ACC112 (cell line): ENCODE measurements at regions not wholly inside any gene's neighbourhood (a gene's known extent, or its start where the extent isn't known, plus 50 kb on each side); places are given as distances from the start of the nearest gene placed in this dataset.

Source experiments
- H2AFZ ChIP-seq: fragments of 200-600 bp; sonication (generic); one replicate; pipeline ENCODE4 v1.6.0; 2017; ENCODE audit warnings: antibody characterized with exemption, low read length; ENCODE audit not compliant: unreplicated experiment
- H3K27ac ChIP-seq: fragments of 200-600 bp; sonication (generic); 2 replicates; pipeline ENCODE4 v1.5.1; 2014; ENCODE audit warnings: low read depth, mild to moderate bottlenecking, antibody characterized with exemption, low read length, moderate library complexity
- H3K27me3 ChIP-seq: fragments of 200-600 bp; sonication (generic); 2 replicates; pipeline ENCODE4 v1.6.1; 2014; ENCODE audit warnings: mild to moderate bottlenecking, antibody characterized with exemption, low read length, moderate library complexity, mixed read lengths; ENCODE audit not compliant: insufficient read depth
- H3K36me3 ChIP-seq: fragments of 200-600 bp; sonication (generic); 2 replicates; pipeline ENCODE4 v1.6.1; 2016; ENCODE audit warnings: mild to moderate bottlenecking, antibody characterized with exemption, low read length, moderate library complexity, mixed read lengths; ENCODE audit not compliant: insufficient read depth
- H3K4me1 ChIP-seq: fragments of 200-600 bp; sonication (generic); one replicate; pipeline ENCODE4 v1.6.1; 2016; ENCODE audit warnings: low read length, mixed read lengths; ENCODE audit not compliant: insufficient read depth, unreplicated experiment, control insufficient read depth
- H3K4me3 ChIP-seq: fragments of 200-600 bp; sonication (generic); 2 replicates; pipeline ENCODE4 v1.5.1; 2014; ENCODE audit warnings: mild to moderate bottlenecking, low read depth, low read length
- H3K79me2 ChIP-seq: fragments of 200-600 bp; sonication (generic); one replicate; pipeline ENCODE4 v1.6.0; 2016; ENCODE audit warnings: low read length; ENCODE audit not compliant: control insufficient read depth, unreplicated experiment, insufficient read depth

GRCh38 chr21:16534408-16535101 is 804.8 kb downstream of the USP25 start:
- Histone ChIP-seq H3K4me3 (peak overlapping the region; percentile 87), H3K27me3 (no peaks in the 10 kb centered on the region), H3K79me2 (peaks cover 24% of the 10 kb centered on the region), H2AFZ (peak overlapping the region; percentile 77), H3K27ac (peak overlapping the region; percentile 81), H3K36me3 (peaks cover 2% of the 10 kb centered on the region), H3K4me1 (peaks cover 23% of the 10 kb centered on the region)

GRCh38 chr21:16535102-16535422 is 805.3 kb downstream of the USP25 start:
- peak overlapping the region; percentile 84 for H2AFZ ChIP-seq
- peaks cover 6% of the 10 kb centered on the region for H3K36me3 ChIP-seq
- no peaks in the 10 kb centered on the region for H3K27me3 ChIP-seq
- peak overlapping the region; percentile 81 for H3K27ac ChIP-seq
- peak overlapping the region; percentile 87 for H3K4me3 ChIP-seq
- H3K79me2 ChIP-seq = peaks cover 28% of the 10 kb centered on the region
- peaks cover 25% of the 10 kb centered on the region for H3K4me1 ChIP-seq

- Histone ChIP-seq H3K79me2 (peaks cover 32% of the 10 kb centered on the region), H3K36me3 (peaks cover 9% of the 10 kb centered on the region), H3K27ac (peak overlapping the region; percentile 81), H3K4me1 (peaks cover 25% of the 10 kb centered on the region), H2AFZ (peak overlapping the region; percentile 84), H3K4me3 (peak overlapping the region; percentile 87), H3K27me3 (no peaks in the 10 kb centered on the region)
Measured at GRCh38 chr21:16535626-16536025, 805.8 kb downstream of the USP25 start.

GRCh38 chr21:16536140-16536539 is 806.4 kb downstream of the USP25 start:
- Histone ChIP-seq H3K79me2 (peaks cover 32% of the 10 kb centered on the region), H3K4me3 (peak overlapping the region; percentile 87), H3K27me3 (no peaks in the 10 kb centered on the region), H3K36me3 (peaks cover 12% of the 10 kb centered on the region), H3K4me1 (peaks cover 26% of the 10 kb centered on the region), H3K27ac (peak overlapping the region; percentile 81), H2AFZ (peak overlapping the region; percentile 84)

- Histone ChIP-seq H3K79me2 (peaks cover 32% of the 10 kb centered on the region), H3K27ac (peak overlapping the region; percentile 86), H3K36me3 (peaks cover 13% of the 10 kb centered on the region), H3K4me3 (peak overlapping the region; percentile 87), H2AFZ (peak overlapping the region; percentile 79), H3K4me1 (peaks cover 32% of the 10 kb centered on the region), H3K27me3 (no peaks in the 10 kb centered on the region)
Measured at GRCh38 chr21:16536643-16537434, 807.1 kb downstream of the USP25 start.

DNA sequence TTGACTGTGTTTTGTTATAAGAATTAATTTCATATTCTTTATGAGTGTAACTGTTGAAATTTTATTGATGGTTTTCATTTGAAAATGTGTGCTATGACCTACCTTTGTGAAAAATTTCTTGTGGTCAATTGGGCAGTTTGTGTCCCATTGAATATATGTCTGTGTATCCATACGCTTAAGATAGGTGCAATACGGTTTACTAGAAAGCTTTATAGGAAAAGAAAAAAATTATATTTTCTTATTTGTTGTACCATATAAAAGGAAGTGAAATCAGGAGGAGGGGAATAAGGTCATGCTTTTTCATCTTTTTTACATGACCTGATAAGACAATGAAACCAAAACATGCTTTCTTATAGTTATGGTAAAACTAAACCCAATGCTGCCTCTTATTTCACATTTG is 807.7 kb downstream of the USP25 start:
- peak overlapping the region; percentile 86 for H3K27ac ChIP-seq
- peak overlapping the region; percentile 87 for H3K4me3 ChIP-seq

DNA sequence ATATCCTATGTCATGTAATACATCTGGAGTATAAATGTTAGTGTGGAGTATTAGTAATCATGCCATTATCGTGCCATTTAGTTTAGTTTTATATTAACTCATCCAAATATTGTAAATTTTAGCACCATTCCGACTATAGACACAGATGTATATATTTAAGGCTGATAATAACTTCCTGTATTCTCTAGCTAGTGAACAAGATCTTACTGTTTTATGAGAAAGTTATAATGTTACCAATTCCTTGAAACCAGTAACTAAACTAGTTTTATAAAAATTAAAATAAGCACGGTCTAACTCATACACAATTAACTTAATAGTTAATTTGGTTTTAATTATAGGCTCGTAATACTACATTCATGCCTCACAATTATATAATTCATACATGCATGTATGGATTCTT is 808.6 kb downstream of the USP25 start:
- peak overlapping the region; percentile 87 for H3K4me3 ChIP-seq
- peaks cover 21% of the 10 kb centered on the region for H3K4me1 ChIP-seq
- H2AFZ ChIP-seq = no peak overlapping the region
- H3K79me2 ChIP-seq = peaks cover 32% of the 10 kb centered on the region
- no peaks in the 10 kb centered on the region for H3K27me3 ChIP-seq
- no peak overlapping the region for H3K27ac ChIP-seq
- peaks cover 13% of the 10 kb centered on the region for H3K36me3 ChIP-seq

More for the DNA sequence above, 807.7 kb downstream of the USP25 start:
- H3K4me1 ChIP-seq = peaks cover 26% of the 10 kb centered on the region
- peaks cover 13% of the 10 kb centered on the region for H3K36me3 ChIP-seq
- peak overlapping the region; percentile 79 for H2AFZ ChIP-seq
- H3K79me2 ChIP-seq = peaks cover 32% of the 10 kb centered on the region
- H3K27me3 ChIP-seq = no peaks in the 10 kb centered on the region

- Histone ChIP-seq H3K4me3 (peak overlapping the region; percentile 87), H3K27me3 (no peaks in the 10 kb centered on the region), H3K27ac (no peak overlapping the region), H3K79me2 (peaks cover 32% of the 10 kb centered on the region), H2AFZ (no peak overlapping the region), H3K36me3 (peaks cover 16% of the 10 kb centered on the region), H3K4me1 (peaks cover 15% of the 10 kb centered on the region)
Measured at GRCh38 chr21:16538936-16539440, 809.2 kb downstream of the USP25 start.

GRCh38 chr21:16540966-16541727 is 811.4 kb downstream of the USP25 start:
- Histone ChIP-seq H2AFZ (no peak overlapping the region), H3K27me3 (no peaks in the 10 kb centered on the region), H3K36me3 (peaks cover 16% of the 10 kb centered on the region), H3K4me3 (no peak overlapping the region), H3K27ac (no peak overlapping the region), H3K79me2 (peaks cover 28% of the 10 kb centered on the region), H3K4me1 (peaks cover 13% of the 10 kb centered on the region)

DNA sequence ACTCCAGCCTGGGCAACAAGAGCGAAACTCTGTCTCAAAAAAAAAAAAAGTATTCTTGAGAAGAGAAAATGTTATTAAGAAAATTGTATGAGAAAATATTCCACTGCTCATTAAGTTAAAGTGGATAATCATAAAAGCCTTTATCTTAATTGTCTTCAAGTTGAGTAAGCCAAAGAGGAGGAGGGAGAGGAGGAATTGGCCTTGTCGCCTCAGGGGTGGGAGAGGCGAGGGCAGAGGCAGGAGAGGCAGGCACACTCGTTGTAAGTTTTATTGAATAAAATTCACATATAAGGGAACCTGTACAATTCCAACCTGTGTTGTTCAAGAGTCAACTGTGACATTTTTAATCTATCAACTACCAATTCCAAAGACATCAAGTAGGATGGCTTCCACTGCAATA is 820.3 kb downstream of the USP25 start:
- Histone ChIP-seq H2AFZ (no peak overlapping the region), H3K36me3 (no peaks in the 10 kb centered on the region), H3K79me2 (no peaks in the 10 kb centered on the region), H3K27ac (no peak overlapping the region), H3K4me1 (no peaks in the 10 kb centered on the region), H3K4me3 (no peak overlapping the region), H3K27me3 (no peaks in the 10 kb centered on the region)
